ENCODE measurements at regions not wholly inside any gene's neighbourhood (a gene's known extent, or its start where the extent isn't known, plus 50 kb on each side); places are given as distances from the start of the nearest gene placed in this dataset.

- no peaks in the 10 kb centered on the region for H4K20me1 ChIP-seq (ENCODE audit: insufficient read depth, low read length)
- H3K18ac ChIP-seq (ENCODE audit: low read depth, low read length) = no peak overlapping the region
- H2BK5ac ChIP-seq (ENCODE audit: low read depth, low read length, poor library complexity, severe bottlenecking) = no peak overlapping the region
- no peak overlapping the region for H2AFZ ChIP-seq (replicated peaks; ENCODE audit: low read length, poor library complexity)
- H3K4me2 ChIP-seq (ENCODE audit: low read depth, low read length) = no peak overlapping the region
- no peaks in the 10 kb centered on the region for H3K36me3 ChIP-seq (ENCODE audit: control insufficient read depth, insufficient read depth, low read length)
- H4K91ac ChIP-seq (ENCODE audit: insufficient read depth, low read depth, low read length) = no peak overlapping the region
- H3K27me3 ChIP-seq (ENCODE audit: control insufficient read depth, insufficient read depth, low read length) = no peaks in the 10 kb centered on the region
- ATAC-seq (ENCODE audit: low read depth) (peak; percentile 42; the same call in 1 of the 2 replicates), DNase-seq (peak; percentile 18)
- no peaks in the 10 kb centered on the region for H3K4me1 ChIP-seq (ENCODE audit: control insufficient read depth, insufficient read depth, low read length)
- no peak overlapping the region for H3K14ac ChIP-seq (replicated peaks; ENCODE audit: low read depth, low read length)
- H2AK5ac ChIP-seq (ENCODE audit: low read depth, low read length) = no peak overlapping the region
- H3K23ac ChIP-seq (ENCODE audit: low read depth, low read length) = no peak overlapping the region
- no peak overlapping the region for H3K27ac ChIP-seq (ENCODE audit: insufficient read depth, low read length)
- no peak overlapping the region for H2BK15ac ChIP-seq (ENCODE audit: low read depth, low read length)
- in situ Hi-C loops (cut with MboI; ENCODE audit: low sequenced_read_pairs) (loop anchor here (5.0 to 10.0 kb wide), 2 partner anchors 133 to 431 kb away; no protein-coding TSS in a partner anchor), dilution Hi-C loops (cut with HindIII; ENCODE audit: low sequenced_read_pairs, unreplicated experiment) (no loop called here), intact Hi-C loops (cut with micrococcal nuclease) (loop anchor here (5.0 to 10.0 kb wide), 2 partner anchors 327 to 671 kb away; no protein-coding TSS in a partner anchor)
- no peaks in the 10 kb centered on the region for H3K79me1 ChIP-seq (ENCODE audit: low read depth in 1 of 2, low read length in 2 of 2)
- H2AK9ac ChIP-seq (replicated peaks; ENCODE audit: low read depth, low read length, poor library complexity) = no peak overlapping the region
- no peak overlapping the region for H2BK120ac ChIP-seq (ENCODE audit: low read depth, low read length)
- no peak overlapping the region for H4K5ac ChIP-seq (ENCODE audit: low read depth, low read length)
- H2BK20ac ChIP-seq (ENCODE audit: low read depth, low read length) = no peak overlapping the region
- H3K9me3 ChIP-seq (ENCODE audit: control insufficient read depth, insufficient read depth, low read length) = no peaks in the 10 kb centered on the region
- no peak overlapping the region for H3K4ac ChIP-seq (ENCODE audit: low read depth, low read length)
- H3K4me3 ChIP-seq (ENCODE audit: insufficient read depth, low read depth, low read length) = no peak overlapping the region
- no TSS peak for BruUV-seq (replicated peaks)
- ChIA-PET POLR2A (ENCODE audit: unreplicated experiment) (no interaction called here), CTCF (interaction anchor here (0.6 to 1.3 kb wide), 12 partner anchors 10 to 413 kb away, joined by 3 to 10 read pairs (median 3); no protein-coding TSS in a partner anchor)
- no peak overlapping the region; the same call in 1 of the 2 replicates for H3K56ac ChIP-seq (ENCODE audit: extremely low read depth, insufficient read depth, low read length)
- no peak overlapping the region for H4K8ac ChIP-seq (ENCODE audit: low read depth in 2 of 2, low read length in 2 of 2)
- H3K9ac ChIP-seq (ENCODE audit: low read depth, low read length) = no peak overlapping the region
- no CpG with 5 or more reads among the region's 5 CpGs for whole genome bisulfite sequencing, 2 experiments (ENCODE audit: extremely low coverage in 2 of 2, insufficient read length in 1 of 2)
- TF ChIP-seq, protein P1, sequence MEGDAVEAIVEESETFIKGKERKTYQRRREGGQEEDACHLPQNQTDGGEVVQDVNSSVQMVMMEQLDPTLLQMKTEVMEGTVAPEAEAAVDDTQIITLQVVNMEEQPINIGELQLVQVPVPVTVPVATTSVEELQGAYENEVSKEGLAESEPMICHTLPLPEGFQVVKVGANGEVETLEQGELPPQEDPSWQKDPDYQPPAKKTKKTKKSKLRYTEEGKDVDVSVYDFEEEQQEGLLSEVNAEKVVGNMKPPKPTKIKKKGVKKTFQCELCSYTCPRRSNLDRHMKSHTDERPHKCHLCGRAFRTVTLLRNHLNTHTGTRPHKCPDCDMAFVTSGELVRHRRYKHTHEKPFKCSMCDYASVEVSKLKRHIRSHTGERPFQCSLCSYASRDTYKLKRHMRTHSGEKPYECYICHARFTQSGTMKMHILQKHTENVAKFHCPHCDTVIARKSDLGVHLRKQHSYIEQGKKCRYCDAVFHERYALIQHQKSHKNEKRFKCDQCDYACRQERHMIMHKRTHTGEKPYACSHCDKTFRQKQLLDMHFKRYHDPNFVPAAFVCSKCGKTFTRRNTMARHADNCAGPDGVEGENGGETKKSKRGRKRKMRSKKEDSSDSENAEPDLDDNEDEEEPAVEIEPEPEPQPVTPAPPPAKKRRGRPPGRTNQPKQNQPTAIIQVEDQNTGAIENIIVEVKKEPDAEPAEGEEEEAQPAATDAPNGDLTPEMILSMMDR (conservative IDR thresholded peaks at IDR 0.05; ENCODE audit: low read depth, low read length) = peak; percentile 41
- TF ChIP-seq RAD21 (IDR thresholded peaks at IDR 0.05; ENCODE audit: low read length) = peak; percentile 46
- TF ChIP-seq MAZ (IDR thresholded peaks at IDR 0.05; ENCODE audit: borderline replicate concordance, low read depth, low read length) = no peak
- 0 out of 2 replicates have a peak, but pooled peaks have one; percentile 13 for TF ChIP-seq SMC3 (IDR thresholded peaks at IDR 0.05; ENCODE audit: low read depth, low read length)
- no peak for TF ChIP-seq USF2 (IDR thresholded peaks at IDR 0.05; ENCODE audit: low read depth, low read length)
- no peaks in the 10 kb centered on the region for H3K9me1 ChIP-seq (ENCODE audit: insufficient read depth, low read length)
Observed at GRCh38 chr4:112765317-112765974, 128.5 kb downstream of the LARP7 start.

Data from IMR-90 (cell line).